ENCODE measurements at regions not wholly inside any gene's neighbourhood (a gene's known extent, or its start where the extent isn't known, plus 50 kb on each side); places are given as distances from the start of the nearest gene placed in this dataset.

DNA sequence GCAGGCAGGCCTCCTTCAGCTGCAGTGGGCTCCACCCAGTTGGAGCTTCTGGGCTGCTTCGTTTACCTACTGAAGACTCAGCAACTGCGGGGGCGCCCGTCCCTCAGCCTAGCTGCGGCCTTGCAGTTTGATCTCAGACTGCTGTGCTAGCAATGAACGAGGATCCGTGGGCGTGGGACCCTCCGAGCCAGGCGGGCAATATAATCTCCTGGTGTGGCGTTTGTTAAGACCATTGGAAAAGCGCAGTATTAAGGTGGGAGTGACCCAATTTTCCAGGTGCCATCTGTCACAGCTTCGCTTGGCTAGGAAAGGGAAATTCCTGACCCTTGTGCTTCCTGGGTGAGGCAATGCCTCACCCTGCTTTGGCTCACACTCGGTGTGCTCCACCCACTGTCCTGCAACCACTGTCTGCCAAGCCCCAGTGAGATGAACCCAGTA is 159.2 kb upstream of the FOXP2 start:
- TF ChIP-seq, protein P1, sequence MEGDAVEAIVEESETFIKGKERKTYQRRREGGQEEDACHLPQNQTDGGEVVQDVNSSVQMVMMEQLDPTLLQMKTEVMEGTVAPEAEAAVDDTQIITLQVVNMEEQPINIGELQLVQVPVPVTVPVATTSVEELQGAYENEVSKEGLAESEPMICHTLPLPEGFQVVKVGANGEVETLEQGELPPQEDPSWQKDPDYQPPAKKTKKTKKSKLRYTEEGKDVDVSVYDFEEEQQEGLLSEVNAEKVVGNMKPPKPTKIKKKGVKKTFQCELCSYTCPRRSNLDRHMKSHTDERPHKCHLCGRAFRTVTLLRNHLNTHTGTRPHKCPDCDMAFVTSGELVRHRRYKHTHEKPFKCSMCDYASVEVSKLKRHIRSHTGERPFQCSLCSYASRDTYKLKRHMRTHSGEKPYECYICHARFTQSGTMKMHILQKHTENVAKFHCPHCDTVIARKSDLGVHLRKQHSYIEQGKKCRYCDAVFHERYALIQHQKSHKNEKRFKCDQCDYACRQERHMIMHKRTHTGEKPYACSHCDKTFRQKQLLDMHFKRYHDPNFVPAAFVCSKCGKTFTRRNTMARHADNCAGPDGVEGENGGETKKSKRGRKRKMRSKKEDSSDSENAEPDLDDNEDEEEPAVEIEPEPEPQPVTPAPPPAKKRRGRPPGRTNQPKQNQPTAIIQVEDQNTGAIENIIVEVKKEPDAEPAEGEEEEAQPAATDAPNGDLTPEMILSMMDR (IDR thresholded peaks at IDR 0.05; ENCODE audit: insufficient read depth, low read length): no peak
- H3K4me3 ChIP-seq (ENCODE audit: low read depth, low read length): no peak overlapping the region
- DNase-seq (ENCODE audit: low read depth): no peak

DNA sequence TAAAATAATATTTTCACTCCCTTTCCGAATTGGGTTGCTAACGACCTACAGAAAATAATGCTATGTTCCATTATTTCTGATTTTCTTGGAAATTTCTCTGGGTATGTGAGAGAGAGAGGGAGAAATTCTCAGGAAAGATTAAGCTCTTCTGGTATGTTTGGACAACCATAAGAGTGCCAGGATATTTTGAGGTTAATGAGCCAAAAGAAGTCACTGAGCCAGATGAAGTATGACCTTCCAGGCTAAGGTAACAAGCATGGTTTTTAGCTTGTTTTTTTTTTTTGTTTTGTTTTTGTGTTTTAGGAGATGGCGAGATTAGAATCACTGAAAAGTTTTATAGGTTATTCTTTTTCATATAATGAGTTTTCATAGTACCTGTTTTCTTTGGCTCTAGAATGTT is 171.0 kb upstream of the FOXP2 start:
- DNase-seq (ENCODE audit: low read depth): no peak
- TF ChIP-seq, protein P1 (IDR thresholded peaks at IDR 0.05; ENCODE audit: insufficient read depth, low read length): no peak

DNA sequence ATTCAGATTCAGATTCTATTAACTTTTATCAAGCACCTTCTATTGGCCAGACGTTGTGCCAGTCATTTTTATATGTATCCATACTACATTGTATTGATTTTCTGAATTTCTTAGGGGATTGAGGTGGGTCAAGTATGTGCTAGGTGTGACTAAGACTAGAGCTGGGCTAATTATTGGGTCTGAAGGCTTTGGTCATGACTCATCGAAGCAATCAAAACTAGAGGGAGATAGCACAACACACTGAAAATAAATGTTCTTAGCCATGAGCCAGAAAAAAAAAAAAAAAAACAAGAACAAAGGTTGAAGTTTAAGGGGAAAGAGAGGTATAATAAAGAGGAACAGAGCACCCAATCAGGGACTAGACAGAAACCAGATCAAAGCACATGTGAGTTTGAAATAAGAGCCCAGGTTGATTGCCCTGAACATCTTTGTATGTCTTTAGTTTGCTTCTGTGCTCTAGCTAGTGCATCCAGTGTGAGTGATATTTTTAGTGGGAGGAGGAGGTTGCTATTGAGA is 171.6 kb upstream of the FOXP2 start:
- TF ChIP-seq, protein P1 (IDR thresholded peaks at IDR 0.05; ENCODE audit: insufficient read depth, low read length): no peak
- no peak overlapping the region for H3K4me3 ChIP-seq (ENCODE audit: low read depth, low read length)
- peak; percentile 33 for DNase-seq (ENCODE audit: low read depth)

More for the DNA sequence above, 171.0 kb upstream of the FOXP2 start:
- no peak overlapping the region for H3K4me3 ChIP-seq (ENCODE audit: low read depth, low read length)

DNA sequence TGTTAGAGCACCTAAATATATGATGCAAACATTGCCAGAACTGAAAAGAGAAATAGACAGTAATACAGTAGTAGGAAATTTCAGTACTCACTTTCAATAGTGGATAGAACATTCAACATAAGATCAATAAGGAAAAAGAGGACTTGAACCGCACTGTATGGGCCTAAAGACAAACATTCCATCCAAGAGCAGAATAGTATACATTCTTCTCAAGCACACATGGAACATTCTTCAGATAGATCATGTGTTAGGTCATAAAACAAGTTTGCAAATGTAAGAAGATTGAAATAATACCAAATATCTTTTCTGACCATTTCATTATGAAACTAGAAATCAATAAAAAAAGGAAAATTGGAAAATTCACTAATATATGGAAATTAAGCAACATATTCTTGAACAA is 185.4 kb upstream of the FOXP2 start:
- peak; percentile 12 for DNase-seq (ENCODE audit: low read depth)
- TF ChIP-seq, protein P1 (IDR thresholded peaks at IDR 0.05; ENCODE audit: insufficient read depth, low read length): no peak
- no peak overlapping the region for H3K4me3 ChIP-seq (ENCODE audit: low read depth, low read length)

DNA sequence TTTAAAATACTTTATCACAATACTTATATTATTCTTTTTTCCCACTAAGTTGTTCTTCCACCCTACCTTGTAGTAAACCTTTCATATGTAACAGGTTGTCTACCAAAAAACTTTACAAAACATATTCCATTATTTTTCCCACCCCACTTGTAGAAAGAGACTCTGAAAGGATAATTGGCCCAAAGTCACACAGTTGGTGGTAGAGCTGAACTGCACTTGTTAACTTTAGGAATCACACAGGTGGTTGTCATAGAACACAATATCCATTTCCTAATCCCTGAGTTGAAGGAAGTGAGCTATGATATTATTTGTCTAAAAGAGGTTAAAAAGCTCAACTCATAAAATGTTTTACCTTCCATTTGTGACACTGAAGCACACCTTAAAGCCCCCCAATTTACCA is 188.8 kb upstream of the FOXP2 start:
- H3K4me3 ChIP-seq (ENCODE audit: low read depth, low read length): no peak overlapping the region
- DNase-seq (ENCODE audit: low read depth): no peak
- TF ChIP-seq, protein P1 (IDR thresholded peaks at IDR 0.05; ENCODE audit: insufficient read depth, low read length): no peak

DNA sequence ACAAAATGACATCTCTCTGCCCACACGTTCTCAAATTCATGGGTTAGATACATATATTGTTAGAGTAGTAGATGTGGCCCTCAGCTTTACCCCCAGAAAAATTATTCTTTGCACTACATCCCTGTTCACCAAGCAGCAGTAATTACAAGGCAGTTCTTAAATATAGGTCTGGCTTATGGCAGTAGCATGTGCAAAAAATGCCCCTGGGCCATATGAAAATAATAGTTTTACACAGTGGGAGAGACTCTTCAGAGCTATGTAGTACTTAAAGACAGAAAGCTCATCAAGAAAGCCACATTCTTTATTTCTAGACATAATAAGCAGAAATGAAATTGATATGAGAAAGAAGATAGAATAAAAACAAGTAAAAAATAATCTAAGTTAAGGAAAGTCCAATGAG is 196.3 kb upstream of the FOXP2 start:
- TF ChIP-seq, protein P1 (IDR thresholded peaks at IDR 0.05; ENCODE audit: insufficient read depth, low read length): no peak
- no peak for DNase-seq (ENCODE audit: low read depth)

More for the DNA sequence above, 196.3 kb upstream of the FOXP2 start:
- no peak overlapping the region for H3K4me3 ChIP-seq (ENCODE audit: low read depth, low read length)
